Spinal cord (tissue), 9 donors: ENCODE measurements at regions not wholly inside any gene's neighbourhood (a gene's known extent, or its start where the extent isn't known, plus 50 kb on each side); places are given as distances from the start of the nearest gene placed in this dataset.
A peak's percentile ranks its signal among the peaks of the same experiment; 100 is the strongest.

Experiments used
- DNase-seq, 6 donors: peaks; one replicate each; pipeline versions ENCODE4 v3.0.0 to v3.0.0-alpha.2; 2013 to 2015; ENCODE audit warnings: low spot score in 6 of 6, low read depth in 4 of 6
- H3K27ac ChIP-seq: one replicate; pipeline ENCODE4 v1.5.1; 2013; ENCODE audit warnings: low read depth, low read length, control low read depth
- H3K27me3 ChIP-seq: one replicate; pipeline ENCODE4 v1.6.1; 2013; ENCODE audit warnings: low read length; ENCODE audit not compliant: control insufficient read depth, insufficient read depth
- H3K36me3 ChIP-seq: one replicate; pipeline ENCODE4 v1.6.1; 2013; ENCODE audit warnings: low read length; ENCODE audit not compliant: control insufficient read depth, insufficient read depth
- H3K4me1 ChIP-seq: one replicate; pipeline ENCODE4 v1.6.1; 2013; ENCODE audit warnings: low read length; ENCODE audit not compliant: control insufficient read depth, insufficient read depth
- H3K4me3 ChIP-seq: one replicate; pipeline ENCODE4 v1.5.1; 2013; ENCODE audit warnings: low read depth, low read length, control low read depth
- H3K9me3 ChIP-seq: one replicate; pipeline ENCODE4 v1.6.1; 2013; ENCODE audit warnings: low read length; ENCODE audit not compliant: control insufficient read depth, insufficient read depth
- WGBS: methylation state at CpG from one replicate; pipeline ENCODE4 v1.1.5; 2013; ENCODE audit warnings: missing lambda C conversion rate; ENCODE audit not compliant: insufficient coverage; 5-methylcytosine and 5-hydroxymethylcytosine counted together
- donor health status: healthy.

GRCh38 chr5:124655251-124655917 lies 91.1 kb downstream of the ZNF608 start:
- Histone ChIP-seq H3K27me3 (no peaks in the 10 kb centered on the region), H3K36me3 (no peaks in the 10 kb centered on the region), H3K9me3 (no peaks in the 10 kb centered on the region), H3K4me1 (peaks cover 24% of the 10 kb centered on the region), H3K4me3 (no peak overlapping the region), H3K27ac (peak overlapping the region; percentile 44)
- peak in 2 of 6 donors; percentile 55 to 67 for DNase-seq
- WGBS, result 21% methylated on average over 2 of the region's 8 CpGs

- H3K4me1 ChIP-seq, result peaks cover 21% of the 10 kb centered on the region
- peak in 2 of 6 donors; percentile 55 to 82 for DNase-seq
- H3K36me3 ChIP-seq, result no peaks in the 10 kb centered on the region
- no peak overlapping the region for H3K27ac ChIP-seq
- WGBS, result 29% methylated on average over 3 of the region's 5 CpGs
- H3K27me3 ChIP-seq, result no peaks in the 10 kb centered on the region
- H3K4me3 ChIP-seq, result no peak overlapping the region
- H3K9me3 ChIP-seq, result no peaks in the 10 kb centered on the region
Observed at GRCh38 chr5:124654418-124654817, 92.0 kb downstream of the ZNF608 start.

- no peaks in the 10 kb centered on the region for H3K9me3 ChIP-seq
- H3K4me1 ChIP-seq, result peaks cover 27% of the 10 kb centered on the region
- H3K36me3 ChIP-seq, result peaks cover 5% of the 10 kb centered on the region
- no peak for DNase-seq
- WGBS, result 96% methylated on average over 2 of the region's 3 CpGs
- H3K27me3 ChIP-seq, result no peaks in the 10 kb centered on the region
- no peak overlapping the region for H3K27ac ChIP-seq
- no peak overlapping the region for H3K4me3 ChIP-seq
Observed at GRCh38 chr5:124653666-124654065, 92.8 kb downstream of the ZNF608 start.

GRCh38 chr5:124652892-124653441 lies 93.5 kb downstream of the ZNF608 start:
- DNase-seq, result no peak
- H3K4me1 ChIP-seq, result peaks cover 33% of the 10 kb centered on the region
- H3K4me3 ChIP-seq, result no peak overlapping the region
- WGBS, result no CpG with 5 or more reads among the region's 2 CpGs
- no peaks in the 10 kb centered on the region for H3K9me3 ChIP-seq
- H3K27ac ChIP-seq, result peak overlapping the region; percentile 25
- peaks cover 6% of the 10 kb centered on the region for H3K36me3 ChIP-seq
- no peaks in the 10 kb centered on the region for H3K27me3 ChIP-seq

GRCh38 chr5:124652514-124652819 lies 94.0 kb downstream of the ZNF608 start:
- peak overlapping the region; percentile 92 for H3K27ac ChIP-seq

GRCh38 chr5:124651663-124652513 lies 94.6 kb downstream of the ZNF608 start:
- DNase-seq, result peak in 5 of 6 donors; percentile 75 to 97 (median 84)
- H3K27me3 ChIP-seq, result no peaks in the 10 kb centered on the region
- H3K4me1 ChIP-seq, result peaks cover 37% of the 10 kb centered on the region
- peaks cover 14% of the 10 kb centered on the region for H3K36me3 ChIP-seq
- peak overlapping the region; percentile 92 for H3K27ac ChIP-seq
- WGBS, result 0% methylated on average over 51 of the region's 54 CpGs
- no peaks in the 10 kb centered on the region for H3K9me3 ChIP-seq
- H3K4me3 ChIP-seq, result peak overlapping the region; percentile 57

More at GRCh38 chr5:124652514-124652819, 94.0 kb downstream of the ZNF608 start:
- H3K36me3 ChIP-seq, result peaks cover 9% of the 10 kb centered on the region
- DNase-seq, result no peak
- H3K4me1 ChIP-seq, result peaks cover 36% of the 10 kb centered on the region
- H3K27me3 ChIP-seq, result no peaks in the 10 kb centered on the region
- H3K9me3 ChIP-seq, result no peaks in the 10 kb centered on the region
- no CpG with 5 or more reads among the region's 2 CpGs for WGBS
- H3K4me3 ChIP-seq, result no peak overlapping the region

GRCh38 chr5:124650951-124651662 lies 95.3 kb downstream of the ZNF608 start:
- Histone ChIP-seq H3K36me3 (peaks cover 14% of the 10 kb centered on the region), H3K4me1 (peaks cover 41% of the 10 kb centered on the region), H3K27me3 (no peaks in the 10 kb centered on the region), H3K9me3 (no peaks in the 10 kb centered on the region), H3K4me3 (peak overlapping the region; percentile 57), H3K27ac (peak overlapping the region; percentile 92)
- DNase-seq, result no peak
- WGBS, result no CpG with 5 or more reads among the region's 3 CpGs

- WGBS, result no CpG with 5 or more reads among the region's 4 CpGs
Observed at GRCh38 chr5:124650147-124650561, 96.3 kb downstream of the ZNF608 start.

GRCh38 chr5:124649491-124650146 lies 96.8 kb downstream of the ZNF608 start:
- Histone ChIP-seq H3K27me3 (no peaks in the 10 kb centered on the region), H3K4me1 (peaks cover 37% of the 10 kb centered on the region), H3K36me3 (peaks cover 17% of the 10 kb centered on the region), H3K4me3 (no peak overlapping the region), H3K9me3 (no peaks in the 10 kb centered on the region), H3K27ac (peak overlapping the region; percentile 92)
- DNase-seq, result peak in 2 of 6 donors; percentile 70 to 89
- no CpG with 5 or more reads among the region's 11 CpGs for WGBS

More at GRCh38 chr5:124650147-124650561, 96.3 kb downstream of the ZNF608 start:
- DNase-seq, result peak in 2 of 6 donors; percentile 57 to 74
- no peaks in the 10 kb centered on the region for H3K9me3 ChIP-seq
- no peak overlapping the region for H3K4me3 ChIP-seq
- H3K36me3 ChIP-seq, result peaks cover 17% of the 10 kb centered on the region
- no peaks in the 10 kb centered on the region for H3K27me3 ChIP-seq
- peak overlapping the region; percentile 92 for H3K27ac ChIP-seq
- H3K4me1 ChIP-seq, result peaks cover 41% of the 10 kb centered on the region
